GM21423 (cell line): ENCODE measurements at regions not wholly inside any gene's neighbourhood (a gene's known extent, or its start where the extent isn't known, plus 50 kb on each side); places are given as distances from the start of the nearest gene placed in this dataset.

ENCODE experiments used
- ATAC-seq: cut with Tn5 transposase; IDR thresholded peaks from one replicate; pipeline ENCODE4 v1.9.1; 2021; ENCODE audit warnings: mild to moderate bottlenecking, moderate library complexity; ENCODE audit not compliant: unreplicated experiment

- no peak for ATAC-seq
These were observed 359.9 kb upstream of the SLC14A2 start for GRCh38 chr18:45255197-45255890.

GRCh38 chr18:45260125-45260524, 355.2 kb upstream of the SLC14A2 start:
- no peak for ATAC-seq

- no peak for ATAC-seq
These were observed 349.3 kb upstream of the SLC14A2 start for GRCh38 chr18:45266023-45266422.

GRCh38 chr18:45267622-45268021, 347.7 kb upstream of the SLC14A2 start:
- ATAC-seq: no peak

GRCh38 chr18:45268583-45268982, 346.7 kb upstream of the SLC14A2 start:
- ATAC-seq: no peak

- no peak for ATAC-seq
These were observed 344.9 kb upstream of the SLC14A2 start for GRCh38 chr18:45270289-45270771.

GRCh38 chr18:45274026-45274425, 341.2 kb upstream of the SLC14A2 start:
- no peak for ATAC-seq

- ATAC-seq: no peak
These were observed 339.7 kb upstream of the SLC14A2 start for GRCh38 chr18:45275367-45276113.

- ATAC-seq: no peak
These were observed 338.4 kb upstream of the SLC14A2 start for GRCh38 chr18:45276878-45277277.

GRCh38 chr18:45277908-45278307, 337.4 kb upstream of the SLC14A2 start:
- ATAC-seq: no peak

- no peak for ATAC-seq
These were observed 334.6 kb upstream of the SLC14A2 start for GRCh38 chr18:45280481-45281276.

- ATAC-seq: no peak
These were observed 333.0 kb upstream of the SLC14A2 start for GRCh38 chr18:45282101-45282812.

GRCh38 chr18:45284174-45284573, 331.1 kb upstream of the SLC14A2 start:
- no peak for ATAC-seq

GRCh38 chr18:45284851-45285250, 330.4 kb upstream of the SLC14A2 start:
- ATAC-seq: no peak

- ATAC-seq: no peak
These were observed 330.0 kb upstream of the SLC14A2 start for GRCh38 chr18:45285251-45285650.

- ATAC-seq: no peak
These were observed 328.8 kb upstream of the SLC14A2 start for GRCh38 chr18:45286431-45286830.

- no peak for ATAC-seq
These were observed 327.7 kb upstream of the SLC14A2 start for GRCh38 chr18:45287531-45287930.

GRCh38 chr18:45290364-45290763, 324.9 kb upstream of the SLC14A2 start:
- ATAC-seq: no peak

- ATAC-seq: no peak
These were observed 323.4 kb upstream of the SLC14A2 start for GRCh38 chr18:45291621-45292615.

- no peak for ATAC-seq
These were observed 319.9 kb upstream of the SLC14A2 start for GRCh38 chr18:45295388-45295787.
